K562 (cell line): ENCODE measurements at regions not wholly inside any gene's neighbourhood (a gene's known extent, or its start where the extent isn't known, plus 50 kb on each side); places are given as distances from the start of the nearest gene placed in this dataset.

Source experiments
- CTCF ChIP-seq, 3 experiments: IDR thresholded peaks in 2 of 3; conservative IDR thresholded peaks in 1 of 3; 2 replicates each; pipeline ENCODE4 v1.5.1; 2011 to 2012; ENCODE audit warnings: low read length in 3 of 3, mild to moderate bottlenecking in 3 of 3, control low read depth in 2 of 3, improper control_type of control experiment in 1 of 3, inconsistent platforms in 1 of 3, low read depth in 1 of 3, mixed read lengths in 1 of 3, moderate library complexity in 1 of 3; ENCODE audit not compliant: insufficient read depth in 2 of 3
- RBM22 ChIP-seq: fragments of 200-400 bp; formaldehyde crosslinking; IDR thresholded peaks from 2 replicates; pipeline ENCODE4 v1.6.1; 2018; ENCODE audit warnings: low read length, low read depth; ENCODE audit not compliant: poor library complexity, severe bottlenecking
- SETDB1 ChIP-seq: IDR thresholded peaks from one replicate; pipeline ENCODE4 v1.6.1; 2012; ENCODE audit warnings: low read length, control low read depth, inconsistent platforms
- SRSF7 ChIP-seq: fragments of 200-400 bp; formaldehyde crosslinking; optimal IDR thresholded peaks from 2 replicates; pipeline ENCODE3; 2017; ENCODE audit warnings: mild to moderate bottlenecking, low read depth, low read length
- ZBTB33 ChIP-seq: sonication (generic); formaldehyde crosslinking; IDR thresholded peaks from 2 replicates; pipeline ENCODE4 v1.8.1; 2023; ENCODE audit warnings: mild to moderate bottlenecking, missing genetic modification reagents

GRCh38 chr17:5703736-5704135, 119.4 kb upstream of the NLRP1 start:
- no peak for TF ChIP-seq SETDB1
- TF ChIP-seq CTCF (IDR thresholded peaks at IDR 0.05 in 2 of 3, conservative IDR thresholded peaks at IDR 0.05 in 1 of 3; ENCODE audit: insufficient read depth in 2 of 3, low read depth in 1 of 3, low read length in 3 of 3): no peak
- no peak for TF ChIP-seq ZBTB33
- TF ChIP-seq RBM22: no peak
- TF ChIP-seq SRSF7: no peak
